HG03108 (cell line): ENCODE measurements at regions not wholly inside any gene's neighbourhood (a gene's known extent, or its start where the extent isn't known, plus 50 kb on each side); places are given as distances from the start of the nearest gene placed in this dataset.
"Not testable (repeated sequence)": the region's sequence is repeated elsewhere in the genome, so short reads cannot be mapped to it uniquely, and the experiment has no call there.

Experiments
- ATAC-seq: cut with Tn5 transposase; IDR thresholded peaks from one replicate; pipeline ENCODE4 v1.9.1; 2021; ENCODE audit warnings: moderate library complexity; ENCODE audit not compliant: unreplicated experiment

DNA sequence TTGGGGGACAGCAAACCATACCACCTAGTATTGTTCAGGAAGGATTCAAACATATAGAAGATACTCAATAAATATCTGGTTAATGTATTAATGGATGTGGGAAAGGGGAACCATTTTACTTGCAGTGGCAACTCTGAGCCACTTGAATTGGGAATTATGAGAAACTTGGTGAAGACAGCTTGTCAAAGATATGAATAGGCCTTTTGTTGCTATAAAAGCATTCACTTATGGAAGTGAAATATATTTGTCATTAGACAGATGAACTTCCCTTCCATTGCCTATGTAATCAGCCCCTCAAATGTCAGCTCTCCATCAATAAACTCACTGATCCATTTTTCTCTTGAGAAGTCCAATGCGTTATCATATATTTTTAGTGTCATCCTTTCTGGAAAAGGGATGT lies 56.1 kb downstream of the GPR85 start:
- ATAC-seq: no peak

DNA sequence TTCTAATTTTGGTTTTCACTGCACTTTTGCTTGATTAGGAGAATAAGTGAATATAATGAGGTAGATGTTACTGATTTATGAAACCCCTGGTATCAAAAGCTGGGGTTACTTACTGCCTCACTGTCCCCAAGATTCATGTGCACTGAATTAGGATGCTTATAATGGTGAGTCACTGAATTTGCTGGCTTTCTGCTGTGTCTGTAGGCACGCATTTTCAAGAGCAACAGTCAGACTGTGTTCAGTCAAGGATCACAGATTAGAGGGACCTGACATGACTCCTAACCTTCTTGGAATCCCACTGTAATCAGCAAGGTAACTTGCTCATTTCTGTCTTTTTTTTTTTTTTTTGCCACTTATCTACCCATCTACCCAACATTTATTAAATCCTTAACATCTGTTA lies 59.7 kb downstream of the GPR85 start:
- ATAC-seq: no peak

DNA sequence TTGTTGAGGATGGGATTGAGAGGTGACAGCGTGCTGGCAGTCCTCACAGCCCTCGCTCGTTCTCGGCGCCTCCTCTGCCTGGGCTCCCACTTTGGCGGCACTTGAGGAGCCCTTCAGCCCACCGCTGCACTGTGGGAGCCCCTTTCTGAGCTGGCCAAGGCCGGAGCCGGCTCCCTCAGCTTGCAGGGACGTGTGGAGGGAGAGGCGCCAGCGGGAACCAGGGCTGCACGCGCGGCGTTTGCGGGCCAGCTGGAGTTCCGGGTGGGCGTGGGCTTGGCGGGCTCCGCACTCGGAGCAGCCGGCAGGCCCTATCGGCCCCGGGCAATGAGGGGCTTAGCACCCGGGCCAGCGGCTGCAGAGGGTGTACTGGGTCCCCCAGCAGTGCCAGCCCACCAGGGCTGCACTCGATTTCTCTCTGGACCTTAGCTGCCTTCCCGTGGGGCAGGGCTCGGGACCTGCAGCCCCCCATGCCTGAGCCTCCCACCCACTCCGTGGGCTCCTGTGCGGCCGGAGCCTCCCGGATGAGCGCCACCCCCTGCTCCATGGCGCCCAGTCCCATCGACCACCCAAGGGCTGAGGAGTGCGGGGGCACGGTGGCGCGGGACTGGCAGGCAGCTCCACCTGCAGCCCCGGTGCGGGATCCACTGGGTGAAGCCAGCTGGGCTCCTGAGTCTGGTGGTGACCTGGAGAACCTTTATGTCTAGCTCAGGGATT lies 69.3 kb downstream of the GPR85 start:
- not testable (repeated sequence) for ATAC-seq

DNA sequence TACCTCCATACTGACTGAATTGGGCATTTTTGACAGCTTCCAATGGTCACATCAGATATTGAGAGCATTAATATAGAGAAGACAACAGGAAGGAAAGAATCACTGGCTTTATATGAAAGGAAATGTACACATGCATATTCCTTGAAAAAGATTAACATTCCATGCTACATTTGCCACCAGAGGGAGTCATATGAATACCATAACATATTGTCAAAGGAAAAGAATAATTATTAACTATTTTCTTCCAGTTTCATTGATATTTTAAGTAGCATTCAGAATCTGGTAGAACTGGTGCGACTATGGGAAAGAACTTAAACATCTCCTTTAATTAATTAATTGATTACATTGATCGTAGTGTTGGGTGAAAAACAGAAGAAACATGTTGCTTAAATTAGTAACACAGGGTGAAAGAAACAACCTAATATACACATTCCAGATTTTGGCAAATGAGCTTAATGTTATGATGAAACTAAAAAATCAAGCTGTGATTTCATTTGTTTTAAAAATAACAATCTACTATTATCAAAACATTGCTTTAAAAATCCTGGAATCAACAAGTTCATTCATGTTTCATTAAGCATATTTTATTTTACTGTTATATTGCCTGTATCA lies 71.5 kb downstream of the GPR85 start:
- ATAC-seq: no peak

DNA sequence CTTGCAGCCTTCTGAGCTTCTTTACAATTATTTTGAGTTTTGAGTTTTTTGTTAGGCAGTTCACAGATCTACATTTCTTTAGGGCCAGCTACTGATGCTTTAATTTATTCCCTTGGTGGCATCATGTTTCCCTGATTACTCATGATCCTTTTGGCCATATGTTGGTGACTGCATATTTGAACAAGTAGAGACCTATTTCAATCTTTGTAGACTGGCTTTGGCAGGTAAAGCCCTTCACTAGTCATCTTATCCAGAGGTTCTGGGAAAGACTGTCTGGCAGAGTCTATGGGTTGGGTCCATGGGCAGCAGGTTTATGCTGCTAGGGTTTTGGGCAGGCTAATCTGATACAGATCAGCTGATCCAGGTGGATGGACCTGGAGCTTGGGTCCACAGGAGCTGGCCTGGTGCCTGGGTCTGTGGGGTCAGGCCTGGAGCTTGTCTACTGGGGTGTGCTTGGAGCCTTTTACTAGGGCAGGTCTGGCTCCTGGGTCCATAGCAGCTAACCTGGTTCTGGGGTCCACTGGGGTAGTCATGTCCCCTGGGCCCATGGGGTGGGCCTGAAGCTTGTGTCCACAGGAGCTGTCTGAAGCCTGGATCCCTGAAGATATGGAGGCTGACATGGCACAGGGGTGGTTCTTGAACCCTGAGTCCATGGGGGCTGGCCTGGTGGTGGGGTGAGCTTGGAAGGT lies 72.7 kb downstream of the GPR85 start:
- ATAC-seq: no peak

DNA sequence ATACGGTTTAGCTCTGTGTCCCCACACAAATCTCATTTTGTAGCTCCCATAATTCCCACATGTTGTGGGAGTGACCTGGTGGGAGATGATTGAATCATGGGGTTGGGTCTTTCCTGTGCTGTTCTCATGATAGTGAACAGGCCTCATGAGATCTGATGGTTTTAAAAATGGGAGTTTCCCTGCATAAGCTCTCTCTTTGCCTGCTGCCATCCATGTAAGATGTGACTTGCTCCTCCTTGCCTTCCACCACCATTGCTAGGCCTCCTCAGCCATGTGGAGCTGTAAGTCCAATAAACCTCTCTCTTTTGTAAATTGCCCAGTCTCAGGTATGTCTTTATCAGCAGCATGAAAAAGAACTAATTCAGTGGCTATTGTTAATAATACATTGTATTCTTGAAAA lies 73.8 kb downstream of the GPR85 start:
- ATAC-seq: not testable (repeated sequence)

DNA sequence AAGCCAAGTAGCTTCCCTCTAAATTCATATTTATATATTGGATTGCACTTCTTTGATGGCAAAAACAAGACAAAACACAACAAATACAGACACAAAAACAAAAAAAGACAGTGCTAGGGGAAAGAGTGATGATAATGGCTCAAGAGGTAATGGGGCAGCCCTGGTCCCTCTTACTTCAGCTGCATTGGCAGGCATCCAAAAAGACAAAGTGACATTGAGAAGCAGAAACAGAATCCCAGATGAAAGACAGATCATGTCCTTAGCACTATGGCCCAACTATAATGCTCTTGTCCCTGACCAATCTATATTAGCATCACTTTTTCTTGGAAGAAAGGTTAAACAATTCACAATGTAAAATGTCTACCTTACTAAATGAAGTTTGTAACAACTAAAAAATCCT lies 76.2 kb downstream of the GPR85 start:
- no peak for ATAC-seq

DNA sequence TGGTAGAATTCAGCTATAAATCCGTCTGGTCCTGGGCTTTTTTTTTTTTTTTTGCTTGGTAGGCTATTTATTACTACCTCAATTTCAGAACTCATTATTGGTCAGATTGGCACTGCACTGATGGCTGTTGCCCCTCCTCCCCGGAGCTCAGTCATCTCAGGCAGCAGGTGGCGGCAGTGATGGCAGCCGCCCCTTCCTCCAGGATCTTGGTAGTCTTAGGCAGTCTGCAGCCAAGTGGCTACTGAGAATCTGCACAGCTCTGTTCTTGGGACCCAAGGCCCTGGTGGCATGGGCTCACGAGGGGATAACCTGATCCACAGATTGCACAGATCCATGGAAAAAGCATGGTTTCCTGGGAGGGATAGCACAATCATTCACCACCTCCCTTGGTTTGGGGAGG lies 77.9 kb downstream of the GPR85 start:
- no peak for ATAC-seq

DNA sequence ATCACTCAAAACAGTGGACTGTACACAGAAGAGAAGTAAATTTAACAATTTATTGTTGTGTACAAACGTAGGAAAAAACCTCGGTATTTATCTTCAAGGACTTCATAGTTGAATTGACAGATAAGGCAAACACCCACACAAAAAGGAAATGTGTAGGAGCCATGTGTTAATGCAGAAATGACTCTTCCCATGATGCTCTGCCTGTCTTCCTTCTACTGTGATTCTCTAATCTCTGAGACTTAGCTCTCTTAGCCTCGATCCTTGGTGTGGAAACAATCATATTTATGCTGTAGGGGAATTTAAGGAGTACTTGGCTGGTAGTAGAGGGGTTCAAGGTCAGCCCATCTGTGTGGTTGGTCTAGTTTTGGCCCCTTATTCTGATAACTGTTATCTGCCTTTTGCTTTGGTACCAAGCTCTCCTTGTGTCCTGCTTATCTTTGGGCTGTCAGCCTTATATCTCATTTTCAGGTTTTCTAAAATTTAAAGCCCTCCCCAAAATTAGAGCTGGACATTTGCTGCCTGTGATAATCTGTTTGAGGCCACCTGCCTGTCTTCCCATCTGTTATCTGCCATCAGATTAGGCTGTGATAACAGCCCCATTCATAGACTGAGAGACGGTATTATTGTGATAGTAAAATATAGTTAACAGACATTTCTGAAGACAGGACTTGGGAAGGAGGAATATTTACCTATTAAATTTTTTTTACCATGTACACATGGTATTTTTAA lies 81.7 kb downstream of the GPR85 start:
- ATAC-seq: no peak

DNA sequence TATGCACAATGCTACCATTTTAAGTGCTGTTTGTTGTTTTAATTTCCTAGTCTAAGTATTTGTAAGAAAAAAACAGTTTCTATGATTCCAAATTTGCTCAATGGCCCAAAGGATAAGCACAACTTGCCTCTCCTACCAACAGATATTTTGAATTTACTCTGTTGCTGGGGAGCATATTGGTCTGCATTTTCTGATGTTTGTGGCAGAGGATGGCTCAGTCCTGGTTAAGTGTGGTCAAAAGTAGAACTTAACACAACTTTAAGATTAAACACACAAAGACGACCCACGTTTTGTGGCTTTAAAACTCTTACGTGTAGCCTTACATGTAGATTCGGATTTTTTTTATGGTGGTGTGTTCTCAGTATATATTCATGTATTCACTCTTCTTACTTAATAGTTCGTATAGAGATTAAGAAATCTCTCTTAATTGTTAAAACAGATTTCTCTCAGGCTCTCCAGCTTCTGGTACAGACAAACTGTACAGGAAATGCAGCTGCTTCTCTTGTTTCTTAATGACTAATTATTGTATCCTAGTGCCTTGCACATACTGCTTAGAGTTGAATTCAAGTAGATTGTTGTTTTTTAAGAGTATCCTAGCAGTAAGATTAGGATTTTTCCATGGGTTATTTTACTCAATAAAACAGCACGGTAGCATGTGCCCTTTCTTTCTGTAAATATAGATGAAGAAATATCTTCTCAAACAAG lies 86.2 kb downstream of the GPR85 start:
- no peak for ATAC-seq

DNA sequence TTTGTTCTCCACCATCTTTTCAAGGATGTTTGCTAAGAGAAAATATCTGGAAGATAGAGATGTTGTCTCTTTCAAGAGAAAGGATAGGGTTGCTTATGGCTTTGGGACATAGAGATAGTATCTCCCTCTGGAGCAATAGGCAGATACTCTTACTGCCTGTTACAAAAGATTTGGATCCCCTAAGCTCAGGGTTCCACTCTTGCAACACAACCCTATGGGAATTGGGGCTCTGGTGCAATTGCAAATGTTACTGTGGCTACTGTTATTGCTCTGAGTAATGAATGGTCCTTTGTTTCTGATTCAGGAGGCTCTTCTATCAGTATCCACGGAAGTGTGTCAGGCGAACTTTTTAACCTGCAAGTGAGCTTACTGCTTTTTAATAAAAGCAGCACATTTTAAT lies 88.8 kb downstream of the GPR85 start:
- no peak for ATAC-seq

DNA sequence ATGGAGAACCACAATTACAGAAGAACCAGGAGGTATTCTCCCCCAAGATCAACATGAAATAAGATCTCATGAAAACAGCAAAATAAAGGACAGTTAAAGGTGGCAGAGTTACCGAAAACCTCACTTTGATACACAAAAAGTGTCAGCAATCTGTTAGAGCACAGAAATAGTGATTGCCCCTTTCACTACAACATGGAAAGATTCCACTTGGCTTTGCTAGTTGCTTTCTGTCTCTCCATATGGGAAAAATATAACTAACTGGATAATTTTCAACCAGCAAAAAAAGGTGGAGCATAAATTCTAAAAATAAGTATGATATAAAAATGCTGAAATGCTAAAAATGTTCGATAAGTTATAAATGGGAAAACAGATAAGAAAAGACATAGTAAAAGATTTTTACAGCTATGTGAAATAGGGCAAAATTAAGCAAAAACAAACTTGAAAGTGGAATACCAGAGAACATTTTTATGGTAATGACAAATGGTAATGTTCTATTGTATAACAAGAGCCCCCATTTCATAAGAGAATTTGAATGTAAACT lies 90.2 kb downstream of the GPR85 start:
- no peak for ATAC-seq

DNA sequence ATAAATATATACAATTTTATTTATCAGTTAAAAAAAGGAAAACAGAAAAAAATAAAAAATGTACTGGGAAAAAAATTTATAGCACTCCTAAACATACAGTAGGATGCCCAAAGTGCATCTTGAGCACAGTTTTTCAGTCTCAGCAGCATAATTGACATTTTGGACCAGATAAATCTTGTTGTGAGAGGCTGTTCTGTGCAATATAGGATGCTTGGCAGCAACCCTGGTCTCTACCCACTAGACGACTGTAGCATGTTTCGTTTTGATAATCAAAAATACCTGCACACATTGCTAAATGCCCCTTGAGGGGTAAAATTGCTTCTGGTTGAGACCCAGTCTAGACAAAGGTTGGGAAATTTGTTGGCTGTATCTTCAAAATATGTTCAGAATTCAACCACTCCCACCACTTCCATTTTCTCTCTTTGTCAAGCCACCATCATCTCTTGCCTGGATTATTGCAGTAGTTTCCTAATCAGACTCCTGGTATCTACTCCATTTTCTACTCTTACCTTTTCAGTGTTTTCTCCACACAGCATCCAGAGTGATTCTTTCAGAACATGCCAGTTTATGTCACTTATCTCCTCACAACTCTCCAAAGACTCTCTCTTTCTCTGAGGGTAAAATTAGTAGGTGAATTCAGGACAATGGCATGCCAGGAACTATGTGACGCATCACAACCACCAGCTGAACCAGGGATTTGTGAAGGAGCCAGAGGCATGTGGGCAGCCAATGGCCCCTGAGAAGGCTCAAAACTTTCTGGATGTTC lies 91.4 kb downstream of the GPR85 start:
- no peak for ATAC-seq

DNA sequence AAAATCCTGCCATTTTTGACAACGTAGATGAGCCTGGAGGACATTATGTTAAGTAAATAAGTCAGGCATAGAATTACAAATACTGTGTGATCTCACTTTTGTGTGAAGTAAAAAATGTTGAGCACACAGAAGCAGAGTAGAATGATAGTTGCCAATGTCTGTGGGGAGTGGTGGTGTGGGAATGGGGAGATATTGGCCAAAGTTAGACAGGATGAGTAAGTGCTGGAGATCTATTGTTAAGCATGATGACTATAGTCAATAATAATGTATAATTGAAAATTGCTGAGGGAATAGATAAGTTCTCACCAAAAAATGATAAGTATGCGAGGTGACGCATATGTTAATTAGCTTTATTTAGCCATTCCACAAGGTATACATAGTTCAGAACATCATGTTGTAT lies 92.0 kb downstream of the GPR85 start:
- no peak for ATAC-seq

DNA sequence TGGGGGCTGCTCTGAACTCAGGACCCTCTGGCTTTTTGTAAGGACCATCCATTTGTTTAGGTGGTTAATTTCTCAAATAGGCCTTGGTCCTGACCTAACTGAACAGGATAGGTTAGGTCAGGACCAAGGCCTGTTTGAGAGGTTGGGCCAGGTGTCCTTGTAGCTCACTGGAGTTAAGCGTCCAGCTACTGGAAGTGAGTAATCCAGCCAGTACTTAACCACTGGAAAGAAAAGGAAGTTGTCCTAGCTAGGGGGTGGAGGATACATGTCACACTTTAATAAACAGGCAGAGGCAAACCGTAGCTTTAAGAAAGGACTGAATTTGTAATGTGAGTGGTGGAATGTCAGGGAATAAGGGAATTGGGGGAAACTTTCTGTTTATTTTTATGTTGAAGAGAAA lies 96.0 kb downstream of the GPR85 start:
- no peak for ATAC-seq

DNA sequence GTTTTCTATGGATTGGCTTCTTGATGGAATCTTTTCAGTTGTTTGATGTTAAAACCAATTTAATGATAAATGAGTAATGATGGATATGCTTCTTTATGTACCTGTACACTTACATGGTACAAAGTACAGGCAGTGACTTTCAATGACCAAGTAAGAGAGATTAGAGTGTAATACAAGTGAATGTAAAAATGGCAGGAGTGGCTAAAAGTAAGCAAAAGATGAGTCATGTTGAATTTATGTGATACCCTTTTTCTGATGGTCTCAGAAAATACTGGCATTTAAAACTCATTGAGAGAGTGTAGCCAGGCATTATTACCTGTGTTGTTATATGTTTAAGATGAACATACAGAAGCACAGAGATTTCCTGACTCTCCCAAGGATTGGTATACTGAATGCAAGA lies 97.1 kb downstream of the GPR85 start:
- no peak for ATAC-seq

DNA sequence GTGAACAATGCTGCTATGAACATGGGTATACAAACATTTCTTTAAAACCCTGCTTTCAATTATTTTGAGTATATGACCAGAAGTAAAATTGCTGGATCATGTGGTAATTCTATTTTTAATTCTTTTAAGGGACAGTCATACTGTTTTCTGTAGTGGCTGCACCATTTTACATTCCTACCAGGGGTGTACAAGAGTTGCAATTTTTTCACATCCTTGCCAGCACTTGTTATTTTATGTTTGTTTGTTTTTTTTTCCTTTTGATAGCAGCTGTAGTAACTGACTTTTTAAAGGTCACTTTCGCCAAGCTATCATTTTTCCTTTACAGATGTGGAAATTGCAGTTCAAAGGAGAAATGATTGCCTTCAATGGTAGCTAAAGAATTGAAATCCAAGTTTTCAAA lies 99.5 kb downstream of the GPR85 start:
- ATAC-seq: no peak

DNA sequence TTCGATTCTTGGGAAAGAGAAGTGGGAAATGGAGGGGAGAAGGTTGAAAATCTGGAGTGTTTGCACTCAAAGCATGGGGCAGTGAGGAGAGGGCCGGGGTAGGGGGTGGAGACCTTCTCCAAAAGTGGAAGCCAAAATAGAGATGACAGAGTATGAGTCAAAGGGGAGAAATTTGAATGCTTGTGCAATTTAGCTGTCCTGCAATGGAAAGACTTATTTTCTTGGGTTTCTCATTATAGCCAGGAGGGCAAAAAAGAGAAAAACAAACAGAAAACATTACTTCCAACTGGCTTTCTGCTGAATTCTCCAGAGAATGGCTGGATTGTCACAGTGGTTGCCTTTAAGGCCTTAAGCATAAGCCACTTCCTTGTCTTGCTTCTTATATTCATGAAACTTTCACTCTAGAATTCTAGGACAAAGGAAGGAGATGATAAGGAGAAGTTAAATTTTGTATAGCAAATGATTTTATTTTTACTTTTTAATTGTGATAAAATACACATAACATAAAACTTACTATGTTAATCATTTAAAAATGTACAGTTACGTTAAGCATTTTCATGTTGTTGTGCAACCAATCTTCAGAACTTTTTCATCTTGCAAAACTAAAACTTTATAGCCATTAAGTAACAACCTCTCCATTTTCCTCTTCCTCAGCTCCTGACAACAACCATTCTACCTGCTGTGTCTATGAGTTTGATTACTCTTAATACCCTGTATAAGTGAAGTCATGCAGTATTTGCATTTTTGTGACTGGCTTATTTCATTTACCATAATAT lies 100.2 kb downstream of the GPR85 start:
- ATAC-seq: no peak

DNA sequence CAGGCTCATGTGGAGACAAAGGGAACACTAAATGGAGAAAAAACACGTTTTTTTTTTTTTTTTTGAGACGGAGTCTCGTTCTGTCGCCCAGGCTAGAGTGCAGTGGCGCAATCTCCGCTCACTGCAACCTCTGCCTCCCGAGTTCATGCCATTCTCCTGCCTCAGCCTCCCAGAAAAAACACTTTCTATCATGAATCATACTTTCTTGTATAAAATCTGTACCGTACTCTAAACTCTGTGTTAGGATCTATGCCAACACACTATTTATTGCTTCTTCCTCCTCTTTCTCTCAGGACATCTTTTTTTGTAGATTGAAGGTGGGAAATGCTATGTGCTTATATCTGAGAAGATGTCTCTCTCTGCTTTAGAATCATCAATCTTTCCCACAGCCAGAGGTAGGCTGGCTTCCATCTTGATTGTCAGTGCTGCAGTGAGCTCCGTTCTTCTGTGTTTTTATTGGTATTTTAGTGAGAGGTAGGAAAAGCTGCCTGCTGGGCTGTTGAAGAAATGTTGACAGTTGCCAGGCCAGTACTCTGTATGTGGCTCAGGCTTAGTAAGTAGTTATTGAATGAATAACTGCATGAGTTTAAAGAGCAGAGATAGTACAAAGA lies 101.1 kb downstream of the GPR85 start:
- no peak for ATAC-seq
